H9 (cell line): ENCODE measurements at regions not wholly inside any gene's neighbourhood (a gene's known extent, or its start where the extent isn't known, plus 50 kb on each side); places are given as distances from the start of the nearest gene placed in this dataset.

ENCODE experiments used
- DNase-seq: peaks from one replicate; pipeline ENCODE4 v3.0.0-alpha.2; 2017
- H2AFZ ChIP-seq: one replicate; pipeline ENCODE4 v1.6.1; 2013; ENCODE audit warnings: mild to moderate bottlenecking, low read length, control low read depth, moderate library complexity
- H2AK5ac ChIP-seq: 2 replicates; pipeline ENCODE4 v1.6.1; 2013; ENCODE audit warnings: low read length, control low read depth, mixed read lengths; ENCODE audit not compliant: insufficient read length
- H2BK120ac ChIP-seq: one replicate; pipeline ENCODE4 v1.6.1; 2013; ENCODE audit warnings: low read depth, mild to moderate bottlenecking, low read length, control low read depth, inconsistent platforms; ENCODE audit not compliant: poor library complexity, severe bottlenecking
- H2BK12ac ChIP-seq: 2 replicates; pipeline ENCODE4 v1.6.1; 2013; ENCODE audit warnings: low read length, control low read depth, mixed read lengths, low read depth; ENCODE audit not compliant: insufficient read length
- H2BK15ac ChIP-seq: 2 replicates; pipeline ENCODE4 v1.6.1; 2013; ENCODE audit warnings: low read depth, low read length, control low read depth
- H2BK20ac ChIP-seq: one replicate; pipeline ENCODE4 v1.6.1; 2013; ENCODE audit warnings: low read depth, mild to moderate bottlenecking, low read length, control low read depth, inconsistent platforms; ENCODE audit not compliant: poor library complexity, severe bottlenecking
- H2BK5ac ChIP-seq: 2 replicates; pipeline ENCODE4 v1.6.1; 2013; ENCODE audit warnings: low read length, control low read depth, mixed read lengths; ENCODE audit not compliant: insufficient read length
- H3K14ac ChIP-seq: 2 replicates; pipeline ENCODE4 v1.6.1; 2013; ENCODE audit warnings: low read length, control low read depth; ENCODE audit not compliant: insufficient read depth
- H3K18ac ChIP-seq: 2 replicates; pipeline ENCODE4 v1.6.1; 2013; ENCODE audit warnings: low read depth, mild to moderate bottlenecking, mixed read lengths, low read length, control low read depth; ENCODE audit not compliant: insufficient read length
- H3K23ac ChIP-seq: 2 replicates; pipeline ENCODE4 v1.6.1; 2013; ENCODE audit warnings: low read length, control low read depth, mixed read lengths, low read depth; ENCODE audit not compliant: insufficient read length
- H3K23me2 ChIP-seq: 2 replicates; pipeline ENCODE4 v1.6.1; 2013; ENCODE audit warnings: low read depth, mild to moderate bottlenecking, mixed read lengths, low read length, control low read depth; ENCODE audit not compliant: insufficient read length, poor library complexity, severe bottlenecking
- H3K27ac ChIP-seq: 2 replicates; pipeline ENCODE4 v1.5.1; 2013; ENCODE audit warnings: low read length, control low read depth, mixed read lengths, low read depth; ENCODE audit not compliant: insufficient read length
- H3K27me3 ChIP-seq: 2 replicates; pipeline ENCODE4 v1.6.1; 2013; ENCODE audit warnings: low read length, control low read depth, inconsistent platforms; ENCODE audit not compliant: insufficient read depth
- H3K4ac ChIP-seq: 2 replicates; pipeline ENCODE4 v1.6.1; 2013; ENCODE audit warnings: low read depth, mild to moderate bottlenecking, control low read depth, inconsistent platforms, low read length, moderate library complexity
- H3K4me1 ChIP-seq: 2 replicates; pipeline ENCODE4 v1.6.1; 2013; ENCODE audit warnings: low read length, control low read depth, inconsistent platforms; ENCODE audit not compliant: insufficient read depth
- H3K4me2 ChIP-seq: 2 replicates; pipeline ENCODE4 v1.6.1; 2013; ENCODE audit warnings: low read length, control low read depth, mixed read lengths; ENCODE audit not compliant: insufficient read length, insufficient read depth
- H3K56ac ChIP-seq: 2 replicates; pipeline ENCODE4 v1.6.1; 2013; ENCODE audit warnings: low read depth, mild to moderate bottlenecking, mixed read lengths, low read length, control low read depth; ENCODE audit not compliant: insufficient read length
- H3K79me1 ChIP-seq: 2 replicates; pipeline ENCODE4 v1.6.1; 2013; ENCODE audit warnings: low read depth, mild to moderate bottlenecking, moderate library complexity, low read length, control low read depth, inconsistent platforms; ENCODE audit not compliant: insufficient read depth, poor library complexity, severe bottlenecking
- H3K79me2 ChIP-seq: 2 replicates; pipeline ENCODE4 v1.6.1; 2013; ENCODE audit warnings: low read length, control low read depth, inconsistent platforms; ENCODE audit not compliant: insufficient read depth
- H3K9ac ChIP-seq: 2 replicates; pipeline ENCODE4 v1.6.1; 2013; ENCODE audit warnings: low read length, control low read depth, mixed read lengths; ENCODE audit not compliant: insufficient read length; ENCODE audit errors: extremely low read depth
- H3K9me3 ChIP-seq: one replicate; pipeline ENCODE4 v1.6.1; 2013; ENCODE audit warnings: low read depth, low read length, inconsistent platforms; ENCODE audit not compliant: control insufficient read depth
- H3T11ph ChIP-seq: one replicate; pipeline ENCODE4 v1.6.1; 2013; ENCODE audit warnings: mild to moderate bottlenecking, low read length, control low read depth, inconsistent platforms
- H4K20me1 ChIP-seq: one replicate; pipeline ENCODE4 v1.6.1; 2013; ENCODE audit not compliant: control insufficient read depth, insufficient read length, insufficient read depth
- H4K5ac ChIP-seq: 2 replicates; pipeline ENCODE4 v1.6.1; 2013; ENCODE audit warnings: low read depth, mild to moderate bottlenecking, mixed read lengths, low read length, control low read depth; ENCODE audit not compliant: insufficient read length
- H4K8ac ChIP-seq: replicated peaks from 2 replicates; pipeline ENCODE4 v1.6.1; 2013; ENCODE audit warnings: low read length, control low read depth, mixed read lengths, low read depth; ENCODE audit not compliant: insufficient read length
- H4K91ac ChIP-seq: 2 replicates; pipeline ENCODE4 v1.6.1; 2013; ENCODE audit warnings: low read depth, mild to moderate bottlenecking, moderate library complexity, mixed read lengths, low read length, control low read depth; ENCODE audit not compliant: insufficient read length
- H3K27ac Mint-ChIP-seq, 3 experiments: 2 replicates in 2 of 3; 3 replicates in 1 of 3; pipeline ENCODE4 v1.8.0; 2020 to 2021; ENCODE audit warnings: mixed read lengths in 3 of 3, mild to moderate bottlenecking in 1 of 3, moderate library complexity in 1 of 3
- H3K27me3 Mint-ChIP-seq: 2 replicates; pipeline ENCODE4 v1.8.0; 2021; ENCODE audit warnings: low read depth, mild to moderate bottlenecking, moderate library complexity, mixed read lengths
- H3K36me3 Mint-ChIP-seq, 3 experiments: 2 replicates in 2 of 3; 3 replicates in 1 of 3; pipeline ENCODE4 v1.8.0; 2020 to 2021; ENCODE audit warnings: low read depth in 3 of 3, mixed read lengths in 3 of 3; ENCODE audit not compliant: insufficient read depth in 1 of 3
- H3K4me1 Mint-ChIP-seq, 2 experiments: 2 replicates each; pipeline ENCODE4 v1.8.0; 2020; ENCODE audit warnings: mixed read lengths in 2 of 2
- H3K4me3 Mint-ChIP-seq, 2 experiments: 2 replicates in 1 of 2; 3 replicates in 1 of 2; pipeline ENCODE4 v1.8.0; 2020 to 2021; ENCODE audit warnings: mild to moderate bottlenecking in 2 of 2, mixed read lengths in 2 of 2, moderate library complexity in 1 of 2
- H3K9me3 Mint-ChIP-seq, 2 experiments: 2 replicates in 1 of 2; 3 replicates in 1 of 2; pipeline ENCODE4 v1.8.0; 2020; ENCODE audit warnings: mild to moderate bottlenecking in 2 of 2, mixed read lengths in 2 of 2, moderate library complexity in 1 of 2
- WGBS: extraction: QIAGEN DNeasy Blood & Tissue Kit; methylation state at CpG from one replicate; pipeline ENCODE4 v1.1.7; 2013; ENCODE audit warnings: missing lambda C conversion rate, low lambda C conversion rate, mixed read lengths; ENCODE audit not compliant: insufficient read length; ENCODE audit errors: extremely low coverage; 5-methylcytosine and 5-hydroxymethylcytosine counted together
- TF ChIP-seq, protein P1 (sequence below): fragments of 200-600 bp; sonication (generic); conservative IDR thresholded peaks from 3 replicates; pipeline ENCODE4 v1.8.0; 2021; ENCODE audit warnings: antibody characterized with exemption, mild to moderate bottlenecking

GRCh38 chr15:95479308-95479707, 851.2 kb upstream of the NR2F2 start:
- H2BK120ac ChIP-seq, result no peak overlapping the region
- no peaks in the 10 kb centered on the region for H3K9me3 ChIP-seq
- H3K27ac ChIP-seq, result no peak overlapping the region
- no peak overlapping the region for H4K91ac ChIP-seq
- no peak overlapping the region for H4K5ac ChIP-seq
- no peak overlapping the region for H2BK5ac ChIP-seq
- H3K79me2 ChIP-seq, result no peaks in the 10 kb centered on the region
- no peak overlapping the region for H2AFZ ChIP-seq
- H2BK12ac ChIP-seq, result no peak overlapping the region
- H3K4me1 Mint-ChIP-seq, result no peaks in the 10 kb centered on the region
- H3K9ac ChIP-seq, result no peak overlapping the region
- H3K4me1 ChIP-seq, result no peaks in the 10 kb centered on the region
- H4K20me1 ChIP-seq, result no peaks in the 10 kb centered on the region
- no peaks in the 10 kb centered on the region for H3K79me1 ChIP-seq
- no peak overlapping the region for H3K18ac ChIP-seq
- H3K27ac Mint-ChIP-seq, result no peak overlapping the region
- H3T11ph ChIP-seq, result no peak overlapping the region
- H2AK5ac ChIP-seq, result no peak overlapping the region
- H3K23me2 ChIP-seq, result no peaks in the 10 kb centered on the region
- no peaks in the 10 kb centered on the region for H3K27me3 Mint-ChIP-seq
- H3K27me3 ChIP-seq, result no peaks in the 10 kb centered on the region
- no CpG with 5 or more reads among the region's 3 CpGs for WGBS
- no peak overlapping the region for H3K23ac ChIP-seq
- no peak overlapping the region for H2BK15ac ChIP-seq
- no peak overlapping the region for H3K4me2 ChIP-seq
- no peak overlapping the region; a peak in 1 of 5 replicates for H3K4me3 Mint-ChIP-seq
- no peak overlapping the region for H3K4ac ChIP-seq
- TF ChIP-seq, protein P1, sequence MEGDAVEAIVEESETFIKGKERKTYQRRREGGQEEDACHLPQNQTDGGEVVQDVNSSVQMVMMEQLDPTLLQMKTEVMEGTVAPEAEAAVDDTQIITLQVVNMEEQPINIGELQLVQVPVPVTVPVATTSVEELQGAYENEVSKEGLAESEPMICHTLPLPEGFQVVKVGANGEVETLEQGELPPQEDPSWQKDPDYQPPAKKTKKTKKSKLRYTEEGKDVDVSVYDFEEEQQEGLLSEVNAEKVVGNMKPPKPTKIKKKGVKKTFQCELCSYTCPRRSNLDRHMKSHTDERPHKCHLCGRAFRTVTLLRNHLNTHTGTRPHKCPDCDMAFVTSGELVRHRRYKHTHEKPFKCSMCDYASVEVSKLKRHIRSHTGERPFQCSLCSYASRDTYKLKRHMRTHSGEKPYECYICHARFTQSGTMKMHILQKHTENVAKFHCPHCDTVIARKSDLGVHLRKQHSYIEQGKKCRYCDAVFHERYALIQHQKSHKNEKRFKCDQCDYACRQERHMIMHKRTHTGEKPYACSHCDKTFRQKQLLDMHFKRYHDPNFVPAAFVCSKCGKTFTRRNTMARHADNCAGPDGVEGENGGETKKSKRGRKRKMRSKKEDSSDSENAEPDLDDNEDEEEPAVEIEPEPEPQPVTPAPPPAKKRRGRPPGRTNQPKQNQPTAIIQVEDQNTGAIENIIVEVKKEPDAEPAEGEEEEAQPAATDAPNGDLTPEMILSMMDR, result no peak
- DNase-seq, result no peak
- no peak overlapping the region for H4K8ac ChIP-seq
- H3K14ac ChIP-seq, result no peak overlapping the region
- no peak overlapping the region for H3K56ac ChIP-seq
- no peak overlapping the region for H2BK20ac ChIP-seq
- no peaks in the 10 kb centered on the region for H3K36me3 Mint-ChIP-seq
- peaks cover 0 to 2% of the 10 kb centered on the region in 2 experiments; a peak in 2 of 5 replicates for H3K9me3 Mint-ChIP-seq
